K562 (cell line): ENCODE measurements at regions not wholly inside any gene's neighbourhood (a gene's known extent, or its start where the extent isn't known, plus 50 kb on each side); places are given as distances from the start of the nearest gene placed in this dataset.

ENCODE experiments used
- MYC ChIP-seq, 2 experiments: fragments of 250-450 bp in 1 of 2; sonication (Bioruptor Pico) in 1 of 2; IDR thresholded peaks; 2 replicates each; pipeline versions ENCODE4 v1.5.1 to v1.6.1; 2012 to 2021; ENCODE audit warnings: low read depth in 2 of 2, borderline replicate concordance in 1 of 2, improper control_type of control experiment in 1 of 2, low read length in 1 of 2, mild to moderate bottlenecking in 1 of 2, moderate library complexity in 1 of 2
- PHB ChIP-seq: fragments of 250-450 bp; sonication (Bioruptor Pico); IDR thresholded peaks from 2 replicates; pipeline ENCODE4 v1.5.0; 2021
- PHTF2 ChIP-seq: fragments of 250-450 bp; sonication (Bioruptor Pico); IDR thresholded peaks from 2 replicates; pipeline ENCODE4 v1.5.0; 2021; ENCODE audit warnings: mild to moderate bottlenecking
- POLR2A ChIP-seq: fragments of 450-650 bp; conservative IDR thresholded peaks from 2 replicates; pipeline ENCODE4 v1.6.1; 2016
- POLR2AphosphoS2 ChIP-seq: IDR thresholded peaks from 2 replicates; pipeline ENCODE4 v1.6.1; 2012; ENCODE audit warnings: low read length, improper control_type of control experiment
- STAT5B ChIP-seq: fragments of 250-450 bp; sonication (Bioruptor Pico); IDR thresholded peaks from 2 replicates; pipeline ENCODE4 v1.8.0; 2021; ENCODE audit warnings: mild to moderate bottlenecking, inconsistent platforms
- TF ChIP-seq, protein P1 (sequence below): fragments of 450-650 bp; IDR thresholded peaks from 2 replicates; pipeline ENCODE4 v1.6.1; 2018; ENCODE audit not compliant: partially characterized antibody
- TF ChIP-seq, protein P2 (sequence below), 2 experiments: fragments of 450-650 bp; formaldehyde crosslinking in 1 of 2; IDR thresholded peaks; 2 replicates each; pipeline versions ENCODE4 v1.4.0 to v1.6.1; 2014 to 2020; ENCODE audit warnings: mild to moderate bottlenecking in 2 of 2, borderline replicate concordance in 1 of 2, low read depth in 1 of 2

DNA sequence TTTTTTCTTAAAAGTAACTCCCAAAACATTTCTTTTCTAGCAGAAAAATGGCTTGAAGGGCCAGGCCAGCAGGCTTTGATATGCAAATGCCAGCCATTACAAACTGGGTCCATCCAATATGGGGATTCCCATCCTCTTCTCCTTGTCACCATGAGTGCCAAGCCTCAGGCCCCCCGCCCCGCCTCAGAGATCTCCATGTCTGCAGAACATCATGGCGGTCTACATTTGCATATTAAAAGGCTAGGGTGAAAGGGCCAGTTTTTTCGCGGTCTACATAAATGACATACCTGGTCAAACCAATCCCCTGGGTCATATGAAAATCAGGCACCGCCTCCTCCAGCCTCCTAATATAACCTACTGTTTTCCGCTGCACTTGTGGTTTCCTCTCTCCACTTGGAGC is 1327.6 kb downstream of the UQCRFS1 start:
- TF ChIP-seq PHB (CRISPR knock-in tag) (no peak), POLR2A (no peak), MYC (IDR thresholded peaks at IDR 0.05; ENCODE audit: low read depth, low read length) (no peak), MYC (CRISPR knock-in tag; IDR thresholded peaks at IDR 0.05; ENCODE audit: borderline replicate concordance, low read depth) (no peak), STAT5B (no peak), PHTF2 (CRISPR knock-in tag) (no peak), POLR2AphosphoS2 (no peak)
- TF ChIP-seq, protein P1, sequence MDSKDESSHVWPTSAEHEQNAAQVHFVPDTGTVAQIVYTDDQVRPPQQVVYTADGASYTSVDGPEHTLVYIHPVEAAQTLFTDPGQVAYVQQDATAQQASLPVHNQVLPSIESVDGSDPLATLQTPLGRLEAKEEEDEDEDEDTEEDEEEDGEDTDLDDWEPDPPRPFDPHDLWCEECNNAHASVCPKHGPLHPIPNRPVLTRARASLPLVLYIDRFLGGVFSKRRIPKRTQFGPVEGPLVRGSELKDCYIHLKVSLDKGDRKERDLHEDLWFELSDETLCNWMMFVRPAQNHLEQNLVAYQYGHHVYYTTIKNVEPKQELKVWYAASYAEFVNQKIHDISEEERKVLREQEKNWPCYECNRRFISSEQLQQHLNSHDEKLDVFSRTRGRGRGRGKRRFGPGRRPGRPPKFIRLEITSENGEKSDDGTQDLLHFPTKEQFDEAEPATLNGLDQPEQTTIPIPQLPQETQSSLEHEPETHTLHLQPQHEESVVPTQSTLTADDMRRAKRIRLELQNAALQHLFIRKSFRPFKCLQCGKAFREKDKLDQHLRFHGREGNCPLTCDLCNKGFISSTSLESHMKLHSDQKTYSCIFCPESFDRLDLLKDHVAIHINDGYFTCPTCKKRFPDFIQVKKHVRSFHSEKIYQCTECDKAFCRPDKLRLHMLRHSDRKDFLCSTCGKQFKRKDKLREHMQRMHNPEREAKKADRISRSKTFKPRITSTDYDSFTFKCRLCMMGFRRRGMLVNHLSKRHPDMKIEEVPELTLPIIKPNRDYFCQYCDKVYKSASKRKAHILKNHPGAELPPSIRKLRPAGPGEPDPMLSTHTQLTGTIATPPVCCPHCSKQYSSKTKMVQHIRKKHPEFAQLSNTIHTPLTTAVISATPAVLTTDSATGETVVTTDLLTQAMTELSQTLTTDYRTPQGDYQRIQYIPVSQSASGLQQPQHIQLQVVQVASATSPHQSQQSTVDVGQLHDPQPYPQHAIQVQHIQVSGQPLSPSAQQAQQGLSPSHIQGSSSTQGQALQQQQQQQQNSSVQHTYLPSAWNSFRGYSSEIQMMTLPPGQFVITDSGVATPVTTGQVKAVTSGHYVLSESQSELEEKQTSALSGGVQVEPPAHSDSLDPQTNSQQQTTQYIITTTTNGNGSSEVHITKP = no peak
- TF ChIP-seq, protein P2, sequence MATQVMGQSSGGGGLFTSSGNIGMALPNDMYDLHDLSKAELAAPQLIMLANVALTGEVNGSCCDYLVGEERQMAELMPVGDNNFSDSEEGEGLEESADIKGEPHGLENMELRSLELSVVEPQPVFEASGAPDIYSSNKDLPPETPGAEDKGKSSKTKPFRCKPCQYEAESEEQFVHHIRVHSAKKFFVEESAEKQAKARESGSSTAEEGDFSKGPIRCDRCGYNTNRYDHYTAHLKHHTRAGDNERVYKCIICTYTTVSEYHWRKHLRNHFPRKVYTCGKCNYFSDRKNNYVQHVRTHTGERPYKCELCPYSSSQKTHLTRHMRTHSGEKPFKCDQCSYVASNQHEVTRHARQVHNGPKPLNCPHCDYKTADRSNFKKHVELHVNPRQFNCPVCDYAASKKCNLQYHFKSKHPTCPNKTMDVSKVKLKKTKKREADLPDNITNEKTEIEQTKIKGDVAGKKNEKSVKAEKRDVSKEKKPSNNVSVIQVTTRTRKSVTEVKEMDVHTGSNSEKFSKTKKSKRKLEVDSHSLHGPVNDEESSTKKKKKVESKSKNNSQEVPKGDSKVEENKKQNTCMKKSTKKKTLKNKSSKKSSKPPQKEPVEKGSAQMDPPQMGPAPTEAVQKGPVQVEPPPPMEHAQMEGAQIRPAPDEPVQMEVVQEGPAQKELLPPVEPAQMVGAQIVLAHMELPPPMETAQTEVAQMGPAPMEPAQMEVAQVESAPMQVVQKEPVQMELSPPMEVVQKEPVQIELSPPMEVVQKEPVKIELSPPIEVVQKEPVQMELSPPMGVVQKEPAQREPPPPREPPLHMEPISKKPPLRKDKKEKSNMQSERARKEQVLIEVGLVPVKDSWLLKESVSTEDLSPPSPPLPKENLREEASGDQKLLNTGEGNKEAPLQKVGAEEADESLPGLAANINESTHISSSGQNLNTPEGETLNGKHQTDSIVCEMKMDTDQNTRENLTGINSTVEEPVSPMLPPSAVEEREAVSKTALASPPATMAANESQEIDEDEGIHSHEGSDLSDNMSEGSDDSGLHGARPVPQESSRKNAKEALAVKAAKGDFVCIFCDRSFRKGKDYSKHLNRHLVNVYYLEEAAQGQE (IDR thresholded peaks at IDR 0.05; ENCODE audit: borderline replicate concordance) = no peak
- TF ChIP-seq, protein P2 (CRISPR knock-in tag; IDR thresholded peaks at IDR 0.05; ENCODE audit: low read depth) = no peak
